ENCODE measurements at regions not wholly inside any gene's neighbourhood (a gene's known extent, or its start where the extent isn't known, plus 50 kb on each side); places are given as distances from the start of the nearest gene placed in this dataset.

GRCh38 chr3:80668600-80669294, 900.9 kb upstream of the ROBO1 start:
- TF ChIP-seq CTCF (IDR thresholded peaks at IDR 0.05) (no peak), ZFX (IDR thresholded peaks at IDR 0.05; ENCODE audit: borderline replicate concordance) (no peak)

Data from 22Rv1 (cell line).